Nephron progenitor cell (in vitro differentiated cells): ENCODE measurements at regions not wholly inside any gene's neighbourhood (a gene's known extent, or its start where the extent isn't known, plus 50 kb on each side); places are given as distances from the start of the nearest gene placed in this dataset.

Experiments
- DNase-seq: peaks from one replicate; pipeline ENCODE4 v3.0.0; 2021
- H3K27ac Mint-ChIP-seq: 2 replicates; pipeline ENCODE4 v1.8.0; 2021; ENCODE audit warnings: mild to moderate bottlenecking, moderate library complexity, mixed read lengths
- H3K27me3 Mint-ChIP-seq: 2 replicates; pipeline ENCODE4 v1.8.0; 2021; ENCODE audit warnings: mild to moderate bottlenecking, low read depth, mixed read lengths; ENCODE audit not compliant: poor library complexity
- H3K36me3 Mint-ChIP-seq: 2 replicates; pipeline ENCODE4 v1.8.0; 2021; ENCODE audit warnings: low read depth, mixed read lengths
- H3K4me1 Mint-ChIP-seq: 2 replicates; pipeline ENCODE4 v1.8.0; 2021; ENCODE audit warnings: mixed read lengths
- H3K4me3 Mint-ChIP-seq: 2 replicates; pipeline ENCODE4 v1.8.0; 2021; ENCODE audit warnings: mild to moderate bottlenecking, moderate library complexity, mixed read lengths
- H3K9me3 Mint-ChIP-seq: 2 replicates; pipeline ENCODE4 v1.8.0; 2021; ENCODE audit warnings: mild to moderate bottlenecking, moderate library complexity, mixed read lengths
- CTCF ChIP-seq: fragments of 200-600 bp; sonication (generic); IDR thresholded peaks from 2 replicates; pipeline ENCODE4 v1.5.0; 2021; ENCODE audit warnings: antibody characterized with exemption

GRCh38 chr12:41919048-41919447 is 225.6 kb downstream of the GXYLT1 start:
- H3K9me3 Mint-ChIP-seq, result peaks cover 3% of the 10 kb centered on the region
- no peaks in the 10 kb centered on the region for H3K36me3 Mint-ChIP-seq
- H3K27ac Mint-ChIP-seq, result no peak overlapping the region
- TF ChIP-seq CTCF, result no peak
- no peak overlapping the region for H3K4me3 Mint-ChIP-seq
- DNase-seq, result no peak
- peaks cover 39% of the 10 kb centered on the region for H3K4me1 Mint-ChIP-seq
- peaks cover 3% of the 10 kb centered on the region for H3K27me3 Mint-ChIP-seq

- peaks cover 39% of the 10 kb centered on the region for H3K4me1 Mint-ChIP-seq
- H3K27me3 Mint-ChIP-seq, result peaks cover 4% of the 10 kb centered on the region
- no peak for DNase-seq
- TF ChIP-seq CTCF, result no peak
- H3K4me3 Mint-ChIP-seq, result peak overlapping the region; percentile 33
- H3K9me3 Mint-ChIP-seq, result no peaks in the 10 kb centered on the region
- H3K36me3 Mint-ChIP-seq, result no peaks in the 10 kb centered on the region
- H3K27ac Mint-ChIP-seq, result peak overlapping the region; percentile 21
These were observed 226.7 kb downstream of the GXYLT1 start for GRCh38 chr12:41917938-41918341.

- H3K9me3 Mint-ChIP-seq, result no peaks in the 10 kb centered on the region
- H3K27ac Mint-ChIP-seq, result no peak overlapping the region
- no peak for TF ChIP-seq CTCF
- peaks cover 38% of the 10 kb centered on the region for H3K4me1 Mint-ChIP-seq
- peaks cover 4% of the 10 kb centered on the region for H3K27me3 Mint-ChIP-seq
- DNase-seq, result no peak
- H3K4me3 Mint-ChIP-seq, result no peak overlapping the region
- H3K36me3 Mint-ChIP-seq, result no peaks in the 10 kb centered on the region
These were observed 227.5 kb downstream of the GXYLT1 start for GRCh38 chr12:41917181-41917580.

- Mint-ChIP-seq H3K9me3 (no peaks in the 10 kb centered on the region), H3K4me1 (no peaks in the 10 kb centered on the region), H3K27ac (no peak overlapping the region), H3K27me3 (peaks cover 4% of the 10 kb centered on the region), H3K4me3 (no peak overlapping the region), H3K36me3 (no peaks in the 10 kb centered on the region)
- no peak for DNase-seq
- TF ChIP-seq CTCF, result no peak
These were observed 233.9 kb downstream of the GXYLT1 start for GRCh38 chr12:41910578-41911320.

- no peak overlapping the region for H3K27ac Mint-ChIP-seq
- DNase-seq, result no peak
These were observed 236.5 kb downstream of the GXYLT1 start for GRCh38 chr12:41908206-41908605.

More at GRCh38 chr12:41908206-41908605, 236.5 kb downstream of the GXYLT1 start:
- no peaks in the 10 kb centered on the region for H3K9me3 Mint-ChIP-seq
- H3K36me3 Mint-ChIP-seq, result no peaks in the 10 kb centered on the region
- H3K4me1 Mint-ChIP-seq, result no peaks in the 10 kb centered on the region
- TF ChIP-seq CTCF, result no peak
- no peak overlapping the region for H3K4me3 Mint-ChIP-seq
- H3K27me3 Mint-ChIP-seq, result no peaks in the 10 kb centered on the region
